HepG2 (cell line): ENCODE measurements at regions not wholly inside any gene's neighbourhood (a gene's known extent, or its start where the extent isn't known, plus 50 kb on each side); places are given as distances from the start of the nearest gene placed in this dataset.

ENCODE experiments used
- ATAC-seq: fragments of 200-7000 bp; cut with Tn5 transposase; 3 replicates; pipeline ENCODE4 v1.9.1; 2020; ENCODE audit warnings: mild to moderate bottlenecking, moderate library complexity
- BruUV-seq: library from RNA; stranded (reverse); fragments of 400-500 nt; replicated peaks from 2 replicates; lab custom pipeline; 2021; lab: Mats Ljungman, UMichigan
- CTCF ChIA-PET: fragments of 300-600 bp; formaldehyde crosslinking; extraction: SDS; loops from one replicate; lab custom pipeline; 2021; ENCODE audit warnings: low total read pairs, inconsistent platforms, low intra/inter-chr PET ratio; lab: Yijun Ruan, JAX
- POLR2A ChIA-PET: fragments of 350-600 bp; sonication (Branson Sonifier 250); formaldehyde crosslinking; loops from one replicate; lab custom pipeline; 2020; ENCODE audit warnings: antibody characterized with exemption, inconsistent platforms; lab: Yijun Ruan, JAX
- DNase-seq: peaks from one replicate; pipeline ENCODE4 v3.0.0-alpha.2; 2015; ENCODE audit warnings: low spot score
- FAIRE-seq: peaks from 3 replicates; lab custom pipeline; 2011; peaks lifted over from hg19 to GRCh38; lab: Jason Lieb, UNC
- H2AFZ ChIP-seq: one replicate; pipeline ENCODE4 v1.6.1; 2011; ENCODE audit warnings: low read length, inconsistent platforms
- H3K27ac ChIP-seq: fragments of 300-600 bp; 3 replicates; pipeline ENCODE4 v1.8.0; 2011; ENCODE audit warnings: mixed run types, mild to moderate bottlenecking, mixed read lengths, low read length, inconsistent platforms; ENCODE audit not compliant: insufficient read depth; ENCODE audit errors: extremely low read length
- H3K27me3 ChIP-seq, 2 experiments: fragments of 200-600 bp in 1 of 2; 2 replicates in 1 of 2; 3 replicates in 1 of 2; pipeline versions ENCODE4 v1.6.0 to v1.8.0; 2011; ENCODE audit warnings: low read length in 2 of 2, mild to moderate bottlenecking in 2 of 2, moderate library complexity in 2 of 2, inconsistent platforms in 1 of 2; ENCODE audit not compliant: insufficient read depth in 2 of 2, control insufficient read depth in 1 of 2
- H3K36me3 ChIP-seq, 2 experiments: fragments of 200-600 bp in 1 of 2; replicated peaks in 1 of 2; 2 replicates in 1 of 2; 3 replicates in 1 of 2; pipeline versions ENCODE4 v1.5.1 to v1.8.0; 2011; ENCODE audit warnings: low read length in 2 of 2, inconsistent platforms in 1 of 2; ENCODE audit not compliant: insufficient read depth in 2 of 2, control insufficient read depth in 1 of 2
- H3K4me1 ChIP-seq: 2 replicates; pipeline ENCODE4 v1.5.1; 2012; ENCODE audit warnings: low read length, inconsistent platforms; ENCODE audit not compliant: insufficient read depth
- H3K4me2 ChIP-seq: 2 replicates; pipeline ENCODE4 v1.6.0; 2011; ENCODE audit warnings: low read depth, low read length, inconsistent platforms
- H3K4me3 ChIP-seq, 3 experiments: fragments of 200-600 bp in 1 of 3; sonication (generic), shearing (Covaris generic) in 1 of 3; replicated peaks in 1 of 3; 2 replicates each; pipeline ENCODE4 v1.5.1; 2011 to 2016; ENCODE audit warnings: low read length in 3 of 3, inconsistent platforms in 2 of 3, low read depth in 2 of 3, mild to moderate bottlenecking in 2 of 3, control low read depth in 1 of 3, mixed read lengths in 1 of 3; ENCODE audit not compliant: insufficient read depth in 1 of 3
- H3K79me2 ChIP-seq: one replicate; pipeline ENCODE4 v1.6.1; 2011; ENCODE audit warnings: low read length, inconsistent platforms; ENCODE audit not compliant: insufficient read depth
- H3K9ac ChIP-seq: 2 replicates; pipeline ENCODE4 v1.6.0; 2011; ENCODE audit warnings: mild to moderate bottlenecking, low read depth, low read length, inconsistent platforms; ENCODE audit not compliant: insufficient read depth
- H3K9me3 ChIP-seq: 2 replicates; pipeline ENCODE4 v1.5.1; 2012; ENCODE audit warnings: mild to moderate bottlenecking, low read length
- H4K20me1 ChIP-seq: 2 replicates; pipeline ENCODE4 v1.6.0; 2011; ENCODE audit warnings: inconsistent platforms, mild to moderate bottlenecking, low read length, moderate library complexity; ENCODE audit not compliant: insufficient read depth
- ASH2L ChIP-seq: fragments of 300-600, 200-600 bp; sonication (generic); IDR thresholded peaks from 2 replicates; pipeline ENCODE4 v1.7.0; 2017; ENCODE audit warnings: low read depth, mild to moderate bottlenecking, moderate library complexity, mixed read lengths, low read length; ENCODE audit not compliant: insufficient read length
- BCL6 ChIP-seq: IDR thresholded peaks from 2 replicates; pipeline ENCODE4 v1.6.1; 2016; ENCODE audit warnings: missing genetic modification reagents, missing compliant biosample characterization
- CBFB ChIP-seq: sonication (generic); formaldehyde crosslinking; IDR thresholded peaks from 2 replicates; pipeline ENCODE4 v1.4.0; 2020; ENCODE audit warnings: missing genetic modification reagents
- FOSL1 ChIP-seq: sonication (generic); formaldehyde crosslinking; IDR thresholded peaks from 2 replicates; pipeline ENCODE4 v1.9.0; 2021; ENCODE audit warnings: missing genetic modification reagents, borderline replicate concordance
- HNRNPK ChIP-seq: fragments of 200-400 bp; formaldehyde crosslinking; IDR thresholded peaks from 2 replicates; pipeline ENCODE4 v1.6.1; 2018; ENCODE audit warnings: low read length, low read depth, moderate library complexity, mild to moderate bottlenecking; ENCODE audit not compliant: poor library complexity, severe bottlenecking
- MED8 ChIP-seq: sonication (generic); formaldehyde crosslinking; IDR thresholded peaks from 2 replicates; pipeline ENCODE4 v1.8.1; 2023; ENCODE audit warnings: mild to moderate bottlenecking, missing genetic modification reagents; ENCODE audit not compliant: insufficient replicate concordance
- MEIS2 ChIP-seq: sonication (generic); formaldehyde crosslinking; IDR thresholded peaks from 2 replicates; pipeline ENCODE4 v1.9.0; 2021; ENCODE audit warnings: mild to moderate bottlenecking, missing genetic modification reagents
- POLR2AphosphoS5 ChIP-seq: IDR thresholded peaks from 2 replicates; pipeline ENCODE4 v1.6.1; 2012; ENCODE audit warnings: low read depth, low read length
- SAP130 ChIP-seq: IDR thresholded peaks from 2 replicates; pipeline ENCODE4 v1.6.1; 2016; ENCODE audit warnings: low read depth
- TAF15 ChIP-seq: fragments of 200-400 bp; formaldehyde crosslinking; IDR thresholded peaks from one replicate; pipeline ENCODE4 v1.6.1; 2018; ENCODE audit warnings: mild to moderate bottlenecking, low read depth, low read length; ENCODE audit not compliant: poor library complexity, severe bottlenecking
- TARDBP ChIP-seq: sonication (generic); formaldehyde crosslinking; IDR thresholded peaks from 2 replicates; pipeline ENCODE4 v1.8.0; 2022; ENCODE audit warnings: mild to moderate bottlenecking, missing genetic modification reagents
- TGIF2 ChIP-seq: IDR thresholded peaks from 2 replicates; pipeline ENCODE4 v1.6.1; 2016; ENCODE audit warnings: control low read depth, missing compliant biosample characterization
- ZMYM4 ChIP-seq: sonication (generic); formaldehyde crosslinking; IDR thresholded peaks from 2 replicates; pipeline ENCODE4 v1.8.1; 2023; ENCODE audit warnings: mild to moderate bottlenecking, missing genetic modification reagents
- ZNF143 ChIP-seq: sonication (generic); formaldehyde crosslinking; IDR thresholded peaks from 2 replicates; pipeline ENCODE4 v1.4.0; 2020; ENCODE audit warnings: missing genetic modification reagents
- ZNF282 ChIP-seq: fragments of 450-650 bp; IDR thresholded peaks from 2 replicates; pipeline ENCODE4 v1.6.1; 2018; ENCODE audit not compliant: partially characterized antibody
- ZNF451 ChIP-seq: sonication (generic); formaldehyde crosslinking; IDR thresholded peaks from 2 replicates; pipeline ENCODE4 v1.5.0; 2020; ENCODE audit warnings: mild to moderate bottlenecking, missing genetic modification reagents
- ZNF547 ChIP-seq: sonication (generic); formaldehyde crosslinking; IDR thresholded peaks from 2 replicates; pipeline ENCODE4 v1.5.1; 2020; ENCODE audit warnings: mild to moderate bottlenecking, missing genetic modification reagents
- WGBS: methylation state at CpG from one replicate; pipeline ENCODE4 v1.1.6; 2017; ENCODE audit warnings: low lambda C conversion rate; 5-methylcytosine and 5-hydroxymethylcytosine counted together
- in situ Hi-C: cut with HindIII; loops from 2 replicates; pipeline ENCODE4 v1.10.0; 2017; ENCODE audit warnings: low pct_unique_long_range_greater_than_20kb; ENCODE audit not compliant: extremely low pct_ligation_motif_present
- intact Hi-C: fragments of 100-400 bp; cut with micrococcal nuclease; formaldehyde crosslinking; loops from one replicate; pipeline ENCODE4 v1.10.0; 2022; ENCODE audit not compliant: unreplicated experiment
- TF ChIP-seq, protein P1 (sequence below): sonication (generic); formaldehyde crosslinking; IDR thresholded peaks from 2 replicates; pipeline ENCODE4 v1.4.0; 2020; ENCODE audit warnings: mild to moderate bottlenecking, missing genetic modification reagents, borderline replicate concordance
- TF ChIP-seq, protein P2 (sequence below): sonication (generic); formaldehyde crosslinking; IDR thresholded peaks from 2 replicates; pipeline ENCODE4 v1.8.1; 2023; ENCODE audit warnings: mild to moderate bottlenecking, missing genetic modification reagents

GRCh38 chr4:4789462-4789861 lies 70.0 kb upstream of the MSX1 start:
- DNase-seq (no peak), FAIRE-seq (no peak), ATAC-seq (no peak)
- no peaks in the 10 kb centered on the region for H3K27me3 ChIP-seq
- in situ Hi-C loops (no loop called here), intact Hi-C loops (no loop called here)
- BruUV-seq = no TSS peak
- peaks cover 8% of the 10 kb centered on the region for H3K4me1 ChIP-seq
- no peaks in the 10 kb centered on the region for H3K36me3 ChIP-seq
- H3K4me2 ChIP-seq = no peak overlapping the region
- no peaks in the 10 kb centered on the region for H4K20me1 ChIP-seq
- WGBS = 94% methylated on average over 1 of the region's 1 CpG
- no peak overlapping the region for H3K27ac ChIP-seq
- POLR2A ChIA-PET = no interaction called here
- TF ChIP-seq CBFB (CRISPR knock-in tag) = no peak
- no peak for TF ChIP-seq TARDBP (CRISPR knock-in tag)
- TF ChIP-seq ZNF282 = no peak
- TF ChIP-seq ZMYM4 (CRISPR knock-in tag) = no peak
- TF ChIP-seq, protein P1, sequence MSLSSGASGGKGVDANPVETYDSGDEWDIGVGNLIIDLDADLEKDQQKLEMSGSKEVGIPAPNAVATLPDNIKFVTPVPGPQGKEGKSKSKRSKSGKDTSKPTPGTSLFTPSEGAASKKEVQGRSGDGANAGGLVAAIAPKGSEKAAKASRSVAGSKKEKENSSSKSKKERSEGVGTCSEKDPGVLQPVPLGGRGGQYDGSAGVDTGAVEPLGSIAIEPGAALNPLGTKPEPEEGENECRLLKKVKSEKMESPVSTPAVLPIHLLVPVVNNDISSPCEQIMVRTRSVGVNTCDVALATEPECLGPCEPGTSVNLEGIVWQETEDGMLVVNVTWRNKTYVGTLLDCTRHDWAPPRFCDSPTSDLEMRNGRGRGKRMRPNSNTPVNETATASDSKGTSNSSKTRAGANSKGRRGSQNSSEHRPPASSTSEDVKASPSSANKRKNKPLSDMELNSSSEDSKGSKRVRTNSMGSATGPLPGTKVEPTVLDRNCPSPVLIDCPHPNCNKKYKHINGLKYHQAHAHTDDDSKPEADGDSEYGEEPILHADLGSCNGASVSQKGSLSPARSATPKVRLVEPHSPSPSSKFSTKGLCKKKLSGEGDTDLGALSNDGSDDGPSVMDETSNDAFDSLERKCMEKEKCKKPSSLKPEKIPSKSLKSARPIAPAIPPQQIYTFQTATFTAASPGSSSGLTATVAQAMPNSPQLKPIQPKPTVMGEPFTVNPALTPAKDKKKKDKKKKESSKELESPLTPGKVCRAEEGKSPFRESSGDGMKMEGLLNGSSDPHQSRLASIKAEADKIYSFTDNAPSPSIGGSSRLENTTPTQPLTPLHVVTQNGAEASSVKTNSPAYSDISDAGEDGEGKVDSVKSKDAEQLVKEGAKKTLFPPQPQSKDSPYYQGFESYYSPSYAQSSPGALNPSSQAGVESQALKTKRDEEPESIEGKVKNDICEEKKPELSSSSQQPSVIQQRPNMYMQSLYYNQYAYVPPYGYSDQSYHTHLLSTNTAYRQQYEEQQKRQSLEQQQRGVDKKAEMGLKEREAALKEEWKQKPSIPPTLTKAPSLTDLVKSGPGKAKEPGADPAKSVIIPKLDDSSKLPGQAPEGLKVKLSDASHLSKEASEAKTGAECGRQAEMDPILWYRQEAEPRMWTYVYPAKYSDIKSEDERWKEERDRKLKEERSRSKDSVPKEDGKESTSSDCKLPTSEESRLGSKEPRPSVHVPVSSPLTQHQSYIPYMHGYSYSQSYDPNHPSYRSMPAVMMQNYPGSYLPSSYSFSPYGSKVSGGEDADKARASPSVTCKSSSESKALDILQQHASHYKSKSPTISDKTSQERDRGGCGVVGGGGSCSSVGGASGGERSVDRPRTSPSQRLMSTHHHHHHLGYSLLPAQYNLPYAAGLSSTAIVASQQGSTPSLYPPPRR = no peak
- TF ChIP-seq MEIS2 (CRISPR knock-in tag) = no peak
- no peak for TF ChIP-seq POLR2AphosphoS5
- no peak for TF ChIP-seq BCL6 (CRISPR knock-in tag)
- no peak for TF ChIP-seq FOSL1
- TF ChIP-seq TAF15 = no peak
- no peak for TF ChIP-seq ZNF451
- TF ChIP-seq, protein P2, sequence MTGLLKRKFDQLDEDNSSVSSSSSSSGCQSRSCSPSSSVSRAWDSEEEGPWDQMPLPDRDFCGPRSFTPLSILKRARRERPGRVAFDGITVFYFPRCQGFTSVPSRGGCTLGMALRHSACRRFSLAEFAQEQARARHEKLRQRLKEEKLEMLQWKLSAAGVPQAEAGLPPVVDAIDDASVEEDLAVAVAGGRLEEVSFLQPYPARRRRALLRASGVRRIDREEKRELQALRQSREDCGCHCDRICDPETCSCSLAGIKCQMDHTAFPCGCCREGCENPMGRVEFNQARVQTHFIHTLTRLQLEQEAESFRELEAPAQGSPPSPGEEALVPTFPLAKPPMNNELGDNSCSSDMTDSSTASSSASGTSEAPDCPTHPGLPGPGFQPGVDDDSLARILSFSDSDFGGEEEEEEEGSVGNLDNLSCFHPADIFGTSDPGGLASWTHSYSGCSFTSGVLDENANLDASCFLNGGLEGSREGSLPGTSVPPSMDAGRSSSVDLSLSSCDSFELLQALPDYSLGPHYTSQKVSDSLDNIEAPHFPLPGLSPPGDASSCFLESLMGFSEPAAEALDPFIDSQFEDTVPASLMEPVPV = no peak
- TF ChIP-seq SAP130 (CRISPR knock-in tag) = no peak
- TF ChIP-seq ZNF143 (CRISPR knock-in tag) = no peak
- no peak for TF ChIP-seq TGIF2 (CRISPR knock-in tag)
- TF ChIP-seq ZNF547 (CRISPR knock-in tag) = no peak
- TF ChIP-seq MED8 (CRISPR knock-in tag) = no peak
- no peak for TF ChIP-seq ASH2L
- TF ChIP-seq HNRNPK = no peak
- no peak overlapping the region for H3K4me3 ChIP-seq
- CTCF ChIA-PET = no interaction called here
- H2AFZ ChIP-seq = no peak overlapping the region
- H3K9ac ChIP-seq = no peak overlapping the region
- H3K9me3 ChIP-seq = peaks cover 22% of the 10 kb centered on the region
- no peaks in the 10 kb centered on the region for H3K79me2 ChIP-seq
